ENCODE measurements at regions not wholly inside any gene's neighbourhood (a gene's known extent, or its start where the extent isn't known, plus 50 kb on each side); places are given as distances from the start of the nearest gene placed in this dataset.

DNA sequence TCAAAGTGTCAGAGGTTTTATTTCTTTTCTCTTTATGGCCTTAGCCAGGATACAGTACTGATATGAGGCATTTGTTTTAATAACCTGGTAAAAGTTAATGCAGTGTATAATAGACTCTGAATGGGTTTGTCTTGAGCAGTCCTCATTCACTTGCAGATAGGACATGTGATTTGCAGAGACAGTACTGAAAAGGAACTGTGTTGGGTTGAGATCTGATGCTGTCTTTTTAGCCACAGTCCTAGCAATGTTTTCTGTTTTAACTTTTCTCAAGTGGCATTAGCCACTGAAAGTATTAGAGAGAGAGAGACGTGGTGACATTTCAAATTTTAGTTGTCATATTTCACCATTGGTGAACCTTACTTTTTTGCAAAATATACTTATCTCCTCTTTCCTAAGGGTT lies 547.2 kb upstream of the MAN1A1 start (continued):
- TF ChIP-seq CTBP2 (IDR thresholded peaks at IDR 0.05; ENCODE audit: borderline replicate concordance, insufficient read depth, insufficient read length, low read length) (no peak), CBX8 (IDR thresholded peaks at IDR 0.05; ENCODE audit: borderline replicate concordance, low read depth, low read length) (no peak), MAFK (IDR thresholded peaks at IDR 0.05; ENCODE audit: low read depth, low read length) (no peak), TBP (IDR thresholded peaks at IDR 0.05; ENCODE audit: low read depth, low read length) (no peak)
